ENCODE measurements at regions not wholly inside any gene's neighbourhood (a gene's known extent, or its start where the extent isn't known, plus 50 kb on each side); places are given as distances from the start of the nearest gene placed in this dataset.

GRCh38 chr18:71105078-71105819, 816.4 kb downstream of the SOCS6 start:
- TF ChIP-seq, protein P1, sequence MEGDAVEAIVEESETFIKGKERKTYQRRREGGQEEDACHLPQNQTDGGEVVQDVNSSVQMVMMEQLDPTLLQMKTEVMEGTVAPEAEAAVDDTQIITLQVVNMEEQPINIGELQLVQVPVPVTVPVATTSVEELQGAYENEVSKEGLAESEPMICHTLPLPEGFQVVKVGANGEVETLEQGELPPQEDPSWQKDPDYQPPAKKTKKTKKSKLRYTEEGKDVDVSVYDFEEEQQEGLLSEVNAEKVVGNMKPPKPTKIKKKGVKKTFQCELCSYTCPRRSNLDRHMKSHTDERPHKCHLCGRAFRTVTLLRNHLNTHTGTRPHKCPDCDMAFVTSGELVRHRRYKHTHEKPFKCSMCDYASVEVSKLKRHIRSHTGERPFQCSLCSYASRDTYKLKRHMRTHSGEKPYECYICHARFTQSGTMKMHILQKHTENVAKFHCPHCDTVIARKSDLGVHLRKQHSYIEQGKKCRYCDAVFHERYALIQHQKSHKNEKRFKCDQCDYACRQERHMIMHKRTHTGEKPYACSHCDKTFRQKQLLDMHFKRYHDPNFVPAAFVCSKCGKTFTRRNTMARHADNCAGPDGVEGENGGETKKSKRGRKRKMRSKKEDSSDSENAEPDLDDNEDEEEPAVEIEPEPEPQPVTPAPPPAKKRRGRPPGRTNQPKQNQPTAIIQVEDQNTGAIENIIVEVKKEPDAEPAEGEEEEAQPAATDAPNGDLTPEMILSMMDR (conservative IDR thresholded peaks at IDR 0.05; ENCODE audit: low read depth, low read length) = no peak
- no peak for TF ChIP-seq EZH2 (IDR thresholded peaks at IDR 0.05; ENCODE audit: borderline replicate concordance, low read depth, low read length, poor library complexity, severe bottlenecking)

Data from A673 (cell line).